Lower lobe of right lung (tissue), 2 donors: ENCODE measurements at regions not wholly inside any gene's neighbourhood (a gene's known extent, or its start where the extent isn't known, plus 50 kb on each side); places are given as distances from the start of the nearest gene placed in this dataset.

ENCODE experiments used
- ATAC-seq, 2 donors: fragments of 200-7000 bp; cut with Tn5 transposase; one replicate each; pipeline ENCODE4 v1.9.1; 2020 to 2022; ENCODE audit warnings: mild to moderate bottlenecking in 2 of 2, moderate library complexity in 2 of 2
- DNase-seq: peaks from one replicate; pipeline ENCODE4 v3.0.0-alpha.2; 2020
- H3K27ac ChIP-seq: fragments of 200-600 bp; one replicate; pipeline ENCODE4 v1.8.0; 2022
- H3K27me3 ChIP-seq: fragments of 200-600 bp; one replicate; pipeline ENCODE4 v1.8.0; 2022; ENCODE audit warnings: low read depth
- H3K36me3 ChIP-seq: fragments of 200-600 bp; one replicate; pipeline ENCODE4 v1.8.0; 2022; ENCODE audit warnings: mild to moderate bottlenecking
- H3K4me1 ChIP-seq: fragments of 200-600 bp; one replicate; pipeline ENCODE4 v1.8.0; 2022
- H3K4me3 ChIP-seq: fragments of 200-600 bp; one replicate; pipeline ENCODE4 v1.8.0; 2022; ENCODE audit warnings: mild to moderate bottlenecking
- H3K9me3 ChIP-seq: fragments of 200-600 bp; one replicate; pipeline ENCODE4 v1.8.0; 2022
- CTCF ChIP-seq: fragments of 200-600 bp; IDR thresholded peaks from one replicate; pipeline ENCODE4 v1.8.0; 2022; ENCODE audit warnings: antibody characterized with exemption, mild to moderate bottlenecking
- intact Hi-C: fragments of 100-400 bp; cut with DNase I; formaldehyde crosslinking; loops from one replicate; pipeline ENCODE4 v1.11.0; 2022
- donor health status: DM: no; HTN: yes; CAD: no; lungs with severe emphysema.

DNA sequence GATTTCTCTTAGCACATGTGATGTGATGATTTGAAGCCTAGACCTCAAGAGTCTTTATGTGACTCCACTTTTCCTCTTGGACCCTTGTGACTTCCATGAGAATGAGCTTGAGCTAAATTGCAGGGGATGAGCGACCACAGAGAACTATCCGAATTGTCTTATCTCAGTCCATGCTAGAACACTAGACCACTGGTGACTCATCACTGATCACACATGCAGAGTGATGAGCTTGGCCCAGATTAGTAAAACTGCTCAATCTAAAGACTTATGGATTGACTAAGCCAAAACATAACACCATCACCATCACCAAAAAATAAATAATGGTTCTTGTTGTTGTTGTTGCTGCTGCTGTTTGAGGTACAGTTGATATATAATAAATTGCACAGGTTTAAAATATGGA, 114.1 kb upstream of the CFAP20DC start:
- TF ChIP-seq CTCF = no peak
- Histone ChIP-seq H3K27me3 (no peaks in the 10 kb centered on the region), H3K4me1 (no peaks in the 10 kb centered on the region), H3K4me3 (no peak overlapping the region), H3K9me3 (no peaks in the 10 kb centered on the region), H3K27ac (no peak overlapping the region), H3K36me3 (no peaks in the 10 kb centered on the region)
- intact Hi-C loops = no loop called here
- DNase-seq = no peak
- no peak for ATAC-seq

- Histone ChIP-seq H3K4me1 (no peaks in the 10 kb centered on the region), H3K27me3 (no peaks in the 10 kb centered on the region), H3K4me3 (no peak overlapping the region), H3K27ac (no peak overlapping the region), H3K36me3 (no peaks in the 10 kb centered on the region), H3K9me3 (no peaks in the 10 kb centered on the region)
- intact Hi-C loops = no loop called here
- no peak for TF ChIP-seq CTCF
- ATAC-seq = no peak
- no peak for DNase-seq
Observed at GRCh38 chr3:59161048-59161447, 111.2 kb upstream of the CFAP20DC start.

- no peaks in the 10 kb centered on the region for H3K36me3 ChIP-seq
- no peak for DNase-seq
- H3K4me3 ChIP-seq = no peak overlapping the region
- H3K27me3 ChIP-seq = no peaks in the 10 kb centered on the region
- TF ChIP-seq CTCF = no peak
- no peaks in the 10 kb centered on the region for H3K4me1 ChIP-seq
- intact Hi-C loops = no loop called here
- no peak overlapping the region for H3K27ac ChIP-seq
- ATAC-seq = no peak
- no peaks in the 10 kb centered on the region for H3K9me3 ChIP-seq
Observed at GRCh38 chr3:59160133-59160746, 110.4 kb upstream of the CFAP20DC start.

GRCh38 chr3:59153648-59154047, 103.8 kb upstream of the CFAP20DC start:
- H3K36me3 ChIP-seq = no peaks in the 10 kb centered on the region
- no peaks in the 10 kb centered on the region for H3K27me3 ChIP-seq
- H3K4me1 ChIP-seq = no peaks in the 10 kb centered on the region
- ATAC-seq (no peak), DNase-seq (no peak)
- no peak overlapping the region for H3K27ac ChIP-seq
- H3K4me3 ChIP-seq = no peak overlapping the region
- intact Hi-C loops = no loop called here
- no peak for TF ChIP-seq CTCF
- no peaks in the 10 kb centered on the region for H3K9me3 ChIP-seq

GRCh38 chr3:59152943-59153342, 103.1 kb upstream of the CFAP20DC start:
- Histone ChIP-seq H3K9me3 (no peaks in the 10 kb centered on the region), H3K27me3 (no peaks in the 10 kb centered on the region), H3K4me1 (no peaks in the 10 kb centered on the region), H3K27ac (no peak overlapping the region), H3K4me3 (no peak overlapping the region), H3K36me3 (no peaks in the 10 kb centered on the region)
- no peak for DNase-seq
- no peak for ATAC-seq
- no peak for TF ChIP-seq CTCF
- intact Hi-C loops = no loop called here

DNA sequence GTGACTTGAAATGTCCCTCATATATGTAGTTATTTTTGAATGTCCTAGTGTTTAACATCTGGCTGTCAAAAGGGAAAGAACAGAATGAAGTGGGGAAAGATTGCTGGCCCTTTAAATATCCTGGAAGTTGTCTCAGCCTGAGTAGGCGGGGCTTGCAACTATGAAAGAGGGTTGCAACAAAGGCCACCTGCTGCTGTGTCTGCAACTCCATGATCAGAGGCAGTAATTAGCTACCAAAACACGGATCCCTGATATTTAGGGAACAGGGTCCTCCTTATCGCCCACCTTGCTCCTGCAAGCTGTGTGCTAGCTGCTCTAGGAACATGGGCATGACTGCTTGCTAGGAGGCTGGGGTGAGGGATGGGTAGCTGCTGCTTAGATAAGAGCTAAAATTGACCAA, 100.2 kb upstream of the CFAP20DC start:
- Histone ChIP-seq H3K4me1 (no peaks in the 10 kb centered on the region), H3K27ac (no peak overlapping the region), H3K27me3 (no peaks in the 10 kb centered on the region), H3K36me3 (no peaks in the 10 kb centered on the region), H3K9me3 (no peaks in the 10 kb centered on the region), H3K4me3 (no peak overlapping the region)
- ATAC-seq (no peak), DNase-seq (no peak)
- intact Hi-C loops = no loop called here
- TF ChIP-seq CTCF = no peak
